Activated CD4-positive, alpha-beta T cell treated with anti-CD3 and anti-CD28 coated beads, Interleukin-2, Interleukin-4, amounts not matched to agents 100 ng/mL and 50 ng/mL, durations not matched to agents 16 hours and 8 hours (primary cell): ENCODE measurements at regions not wholly inside any gene's neighbourhood (a gene's known extent, or its start where the extent isn't known, plus 50 kb on each side); places are given as distances from the start of the nearest gene placed in this dataset.

ENCODE experiments used
- DNase-seq: peaks from one replicate; pipeline ENCODE4 v3.0.0-alpha.2; 2020; ENCODE audit warnings: low spot score

- DNase-seq = no peak
These were observed 136.8 kb downstream of the RDH14 start for GRCh38 chr2:18423636-18424035.

- DNase-seq = no peak
These were observed 137.9 kb downstream of the RDH14 start for GRCh38 chr2:18422432-18423165.

- no peak for DNase-seq
These were observed 146.6 kb downstream of the RDH14 start for GRCh38 chr2:18413676-18414396.

GRCh38 chr2:18412980-18413675 lies 147.3 kb downstream of the RDH14 start:
- DNase-seq = no peak

- DNase-seq = no peak
These were observed 148.8 kb downstream of the RDH14 start for GRCh38 chr2:18411626-18412025.

- no peak for DNase-seq
These were observed 149.9 kb downstream of the RDH14 start for GRCh38 chr2:18410543-18410942.

- DNase-seq = no peak
These were observed 151.8 kb downstream of the RDH14 start for GRCh38 chr2:18408638-18409037.

- DNase-seq = no peak
These were observed 154.2 kb downstream of the RDH14 start for GRCh38 chr2:18406219-18406618.

- no peak for DNase-seq
These were observed 155.7 kb downstream of the RDH14 start for GRCh38 chr2:18404708-18405107.

GRCh38 chr2:18403921-18404522 lies 156.4 kb downstream of the RDH14 start:
- no peak for DNase-seq

GRCh38 chr2:18402831-18403230 lies 157.6 kb downstream of the RDH14 start:
- no peak for DNase-seq

GRCh38 chr2:18401471-18401870 lies 159.0 kb downstream of the RDH14 start:
- DNase-seq = no peak

GRCh38 chr2:18399601-18400000 lies 160.9 kb downstream of the RDH14 start:
- no peak for DNase-seq

- DNase-seq = no peak
These were observed 161.6 kb downstream of the RDH14 start for GRCh38 chr2:18398833-18399232.

GRCh38 chr2:18396329-18397010 lies 164.0 kb downstream of the RDH14 start:
- no peak for DNase-seq

- no peak for DNase-seq
These were observed 164.9 kb downstream of the RDH14 start for GRCh38 chr2:18395555-18395954.

GRCh38 chr2:18387441-18388206 lies 172.8 kb downstream of the RDH14 start:
- peak; percentile 62 for DNase-seq

GRCh38 chr2:18384242-18384641 lies 176.2 kb downstream of the RDH14 start:
- DNase-seq = no peak

GRCh38 chr2:18381386-18381785 lies 179.1 kb downstream of the RDH14 start:
- no peak for DNase-seq

- no peak for DNase-seq
These were observed 180.1 kb downstream of the RDH14 start for GRCh38 chr2:18380321-18380720.

- DNase-seq = no peak
These were observed 180.6 kb downstream of the RDH14 start for GRCh38 chr2:18379870-18380269.
